Subcutaneous abdominal adipose tissue (tissue), 5 donors: ENCODE measurements at regions not wholly inside any gene's neighbourhood (a gene's known extent, or its start where the extent isn't known, plus 50 kb on each side); places are given as distances from the start of the nearest gene placed in this dataset.

Experiments used
- H3K27ac ChIP-seq: one replicate; pipeline ENCODE4 v1.7.0; 2013; ENCODE audit warnings: low read depth, mild to moderate bottlenecking, inconsistent platforms, low read length, moderate library complexity
- H3K27me3 ChIP-seq, 5 donors: one replicate each; pipeline ENCODE4 v1.7.0; 2013; ENCODE audit warnings: low read length in 5 of 5, inconsistent platforms in 1 of 5; ENCODE audit not compliant: control insufficient read depth in 5 of 5, insufficient read depth in 4 of 5
- H3K36me3 ChIP-seq, 5 donors: one replicate each; pipeline ENCODE4 v1.7.0; 2013; ENCODE audit warnings: low read length in 5 of 5; ENCODE audit not compliant: control insufficient read depth in 5 of 5, insufficient read depth in 5 of 5
- H3K4me1 ChIP-seq, 5 donors: one replicate each; pipeline ENCODE4 v1.7.0; 2013; ENCODE audit warnings: low read length in 5 of 5, mild to moderate bottlenecking in 3 of 5, moderate library complexity in 1 of 5; ENCODE audit not compliant: control insufficient read depth in 5 of 5, insufficient read depth in 5 of 5
- H3K4me3 ChIP-seq, 5 donors: one replicate each; pipeline ENCODE4 v1.7.0; 2013; ENCODE audit warnings: low read length in 5 of 5, low read depth in 1 of 5
- H3K9ac ChIP-seq, 5 donors: one replicate each; pipeline ENCODE4 v1.7.0; 2013; ENCODE audit warnings: low read length in 5 of 5, mild to moderate bottlenecking in 4 of 5, moderate library complexity in 3 of 5
- H3K9me3 ChIP-seq, 5 donors: one replicate each; pipeline ENCODE4 v1.7.0; 2013; ENCODE audit warnings: low read length in 5 of 5; ENCODE audit not compliant: control insufficient read depth in 5 of 5
- donor health status: healthy.
- donor health status: healthy.
- donor health status: healthy.
- donor health status: healthy.
- donor health status: healthy.

DNA sequence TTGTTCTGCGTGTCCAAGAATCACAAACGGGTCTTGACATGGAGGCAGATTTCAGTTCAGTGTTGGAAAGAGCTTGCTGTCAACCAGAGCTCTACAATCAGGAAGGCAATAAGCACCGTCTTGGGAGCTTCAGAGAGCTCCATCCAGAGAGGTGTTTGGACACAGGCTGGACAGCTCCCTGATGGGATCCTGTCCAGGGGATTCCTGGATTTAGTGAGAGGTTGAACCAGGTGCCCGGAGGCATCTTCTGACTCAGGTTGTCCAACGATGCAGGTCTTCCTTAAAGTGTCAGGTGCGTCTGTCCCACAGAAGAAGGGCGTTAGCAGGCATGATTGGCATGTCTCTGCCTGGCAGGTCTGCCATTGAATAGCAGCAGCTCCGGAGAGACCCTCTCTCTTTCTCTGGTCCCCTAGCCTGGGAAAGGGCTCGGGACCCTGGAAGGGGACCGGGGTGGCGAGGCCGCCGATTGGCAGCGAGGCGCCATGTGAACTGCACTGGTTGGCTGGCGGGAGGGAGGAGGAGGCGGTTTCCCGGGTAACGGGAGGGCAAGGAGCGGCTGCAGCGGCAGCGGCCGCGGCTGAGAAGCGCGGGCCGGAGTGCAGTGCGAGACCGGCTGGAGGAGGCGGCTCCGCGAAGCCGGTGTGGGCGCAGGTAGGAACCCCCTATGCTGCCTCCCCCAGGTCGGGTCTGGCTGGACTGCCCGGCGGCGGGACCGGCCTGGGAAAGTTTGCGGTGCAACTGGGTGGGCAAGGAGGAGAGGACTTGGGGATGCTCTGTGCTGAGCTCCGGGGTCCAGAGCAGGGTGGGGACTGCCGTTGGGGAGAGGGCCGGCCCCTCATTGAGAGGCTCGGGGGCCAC is 104.1 kb upstream of the E2F8 start:
- H3K4me3 ChIP-seq = peak overlapping the region in 4 of 5 donors; percentile 40 to 60 (median 54)
- no peak overlapping the region for H3K9ac ChIP-seq
- peaks cover 22 to 40% (median 35%) of the 10 kb centered on the region in 5 donors for H3K27me3 ChIP-seq
- no peaks in the 10 kb centered on the region for H3K9me3 ChIP-seq
- H3K27ac ChIP-seq = no peak overlapping the region
- H3K4me1 ChIP-seq = peaks cover 3 to 43% (median 36%) of the 10 kb centered on the region in 5 donors
- H3K36me3 ChIP-seq = no peaks in the 10 kb centered on the region

DNA sequence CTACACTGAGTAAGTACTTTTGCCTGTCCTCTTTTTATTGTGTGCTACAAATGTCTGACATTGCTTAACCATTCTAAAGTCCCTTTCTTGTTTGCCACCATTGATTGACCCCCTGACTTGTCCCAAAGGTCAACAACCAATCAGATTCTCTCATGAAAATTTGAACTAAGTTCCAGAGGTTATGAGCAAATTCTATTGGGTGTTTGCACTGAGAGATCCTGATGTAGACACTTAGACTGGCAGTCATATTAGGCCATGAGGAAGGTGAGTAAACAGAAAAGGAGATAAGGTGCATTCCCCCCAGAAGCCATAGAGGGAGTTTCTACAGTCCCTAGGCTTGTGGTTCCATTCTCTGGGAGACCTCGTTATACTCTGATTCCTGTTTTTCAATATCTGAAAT is 101.3 kb upstream of the E2F8 start:
- Histone ChIP-seq H3K27ac (no peak overlapping the region), H3K9ac (no peak overlapping the region), H3K4me3 (no peak overlapping the region), H3K36me3 (no peaks in the 10 kb centered on the region), H3K9me3 (no peaks in the 10 kb centered on the region), H3K4me1 (peaks cover 2 to 23% (median 23%) of the 10 kb centered on the region in 5 donors), H3K27me3 (peaks cover 22 to 42% (median 35%) of the 10 kb centered on the region in 5 donors)

DNA sequence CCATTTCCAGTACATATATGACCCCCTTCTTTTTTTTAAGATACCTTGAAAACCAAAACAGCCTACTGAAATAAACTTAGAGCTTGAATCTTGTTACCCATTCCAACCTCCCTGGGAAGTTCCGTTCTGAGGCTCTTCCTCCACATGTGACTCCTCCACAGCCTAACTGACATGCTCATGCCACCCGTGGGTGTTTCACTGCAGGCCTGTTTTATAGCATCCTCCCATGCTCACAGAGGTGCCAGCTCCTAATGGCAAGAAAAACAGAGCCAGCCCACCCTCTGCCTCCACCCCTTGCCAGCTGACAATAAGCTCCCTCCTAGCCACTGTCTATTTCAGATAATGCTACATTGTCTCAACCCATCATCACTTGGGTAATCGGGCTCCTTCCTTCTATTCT is 97.6 kb upstream of the E2F8 start:
- peaks cover 3 to 22% (median 14%) of the 10 kb centered on the region in 5 donors for H3K27me3 ChIP-seq

DNA sequence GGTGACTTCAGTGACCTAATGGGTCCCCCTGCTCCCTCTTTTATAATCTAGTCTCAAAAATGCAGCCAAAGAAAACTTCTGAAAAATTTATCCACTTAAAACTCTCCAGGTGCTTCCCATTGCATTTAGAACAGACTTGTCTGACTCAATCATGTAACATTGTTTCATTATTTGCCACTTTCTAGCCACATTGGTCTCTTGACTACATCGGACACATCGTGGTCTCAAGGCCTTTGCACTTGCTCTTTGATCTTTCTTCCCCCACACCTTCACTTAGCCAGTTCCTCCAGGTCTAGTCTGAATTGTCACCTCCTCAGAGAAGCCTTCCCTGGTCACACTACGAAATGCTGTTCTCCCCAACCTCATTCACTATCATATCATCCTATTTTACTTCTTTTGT is 97.0 kb upstream of the E2F8 start:
- peaks cover 3 to 23% (median 14%) of the 10 kb centered on the region in 5 donors for H3K27me3 ChIP-seq
- no peaks in the 10 kb centered on the region for H3K9me3 ChIP-seq
- H3K9ac ChIP-seq = no peak overlapping the region
- H3K4me3 ChIP-seq = no peak overlapping the region
- no peaks in the 10 kb centered on the region for H3K36me3 ChIP-seq
- no peak overlapping the region for H3K27ac ChIP-seq
- H3K4me1 ChIP-seq = no peaks in the 10 kb centered on the region

More for the DNA sequence above, 97.6 kb upstream of the E2F8 start:
- Histone ChIP-seq H3K9me3 (no peaks in the 10 kb centered on the region), H3K9ac (no peak overlapping the region), H3K4me3 (no peak overlapping the region), H3K27ac (no peak overlapping the region), H3K36me3 (no peaks in the 10 kb centered on the region), H3K4me1 (no peaks in the 10 kb centered on the region)

DNA sequence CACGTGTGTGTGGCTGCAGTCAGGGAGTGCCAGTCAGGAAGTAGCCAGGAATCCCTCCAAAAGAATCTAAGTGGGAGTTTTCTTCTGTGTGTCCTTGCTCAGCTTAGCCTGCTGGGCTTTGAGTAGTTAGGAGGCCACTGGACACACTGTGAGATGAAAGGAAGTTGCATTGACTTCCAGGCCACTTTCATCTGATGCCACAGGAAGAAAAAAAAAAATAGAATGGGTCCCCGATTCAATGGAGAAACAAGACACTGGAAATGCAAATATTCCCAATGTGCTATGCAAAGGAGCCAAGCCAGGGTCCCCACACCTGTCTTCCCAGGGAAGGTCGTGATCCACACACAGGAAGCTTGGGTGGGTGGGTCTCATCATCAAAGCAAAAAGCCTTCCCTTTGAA is 95.6 kb upstream of the E2F8 start:
- no peak overlapping the region for H3K9ac ChIP-seq
- no peaks in the 10 kb centered on the region for H3K36me3 ChIP-seq
- H3K4me1 ChIP-seq = no peaks in the 10 kb centered on the region
- H3K9me3 ChIP-seq = no peaks in the 10 kb centered on the region
- H3K27ac ChIP-seq = no peak overlapping the region
- H3K4me3 ChIP-seq = no peak overlapping the region
- peaks cover 3 to 23% (median 14%) of the 10 kb centered on the region in 5 donors for H3K27me3 ChIP-seq

DNA sequence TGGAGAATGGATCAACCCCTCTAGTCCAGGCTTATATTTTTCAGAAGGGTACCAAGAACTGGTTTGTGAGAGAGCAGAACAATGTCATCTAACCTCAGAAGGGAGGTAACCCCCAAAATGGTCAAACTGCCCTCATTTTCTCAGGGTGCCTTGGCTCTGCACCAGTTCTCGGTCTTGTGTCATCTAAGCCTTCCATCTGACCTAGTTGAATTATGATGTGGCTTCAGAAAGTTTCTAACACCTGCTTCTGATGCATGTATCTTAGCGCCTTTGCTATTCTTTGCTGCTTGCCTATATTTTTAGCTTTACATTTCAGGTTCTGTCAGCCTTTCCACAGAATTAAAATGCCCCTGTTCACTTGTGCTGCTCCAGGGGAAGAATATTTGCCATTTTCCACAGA is 91.7 kb upstream of the E2F8 start:
- H3K9ac ChIP-seq = no peak overlapping the region
- H3K9me3 ChIP-seq = no peaks in the 10 kb centered on the region
- peaks cover 0 to 18% (median 4%) of the 10 kb centered on the region in 5 donors for H3K27me3 ChIP-seq
- no peak overlapping the region for H3K27ac ChIP-seq
- H3K4me1 ChIP-seq = peaks cover 0 to 5% (median 0%) of the 10 kb centered on the region in 5 donors
- H3K36me3 ChIP-seq = no peaks in the 10 kb centered on the region
- no peak overlapping the region for H3K4me3 ChIP-seq

DNA sequence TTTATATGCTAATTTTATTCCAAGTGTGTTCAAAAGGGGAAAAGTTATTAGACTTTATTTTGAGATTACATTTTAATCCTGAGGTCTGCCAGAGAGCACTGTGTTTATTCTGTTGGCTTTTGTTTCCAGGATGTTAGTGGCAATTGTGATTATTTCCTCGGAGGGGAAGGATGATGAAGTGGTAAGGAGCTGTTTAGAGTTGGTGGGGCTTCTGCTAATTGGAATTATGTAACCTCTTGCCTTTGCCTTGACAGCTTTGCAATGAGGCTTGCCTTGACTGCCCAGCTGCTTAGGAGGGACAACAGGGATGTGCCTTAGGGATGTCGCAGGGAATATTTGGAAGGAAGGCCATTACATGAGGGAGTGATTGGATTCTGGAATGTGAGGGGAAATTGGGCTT is 89.7 kb upstream of the E2F8 start:
- Histone ChIP-seq H3K9me3 (no peaks in the 10 kb centered on the region), H3K9ac (no peak overlapping the region), H3K4me1 (peaks cover 0 to 5% (median 0%) of the 10 kb centered on the region in 5 donors), H3K27ac (no peak overlapping the region), H3K27me3 (peaks cover 0 to 11% (median 3%) of the 10 kb centered on the region in 5 donors), H3K4me3 (no peak overlapping the region), H3K36me3 (no peaks in the 10 kb centered on the region)

DNA sequence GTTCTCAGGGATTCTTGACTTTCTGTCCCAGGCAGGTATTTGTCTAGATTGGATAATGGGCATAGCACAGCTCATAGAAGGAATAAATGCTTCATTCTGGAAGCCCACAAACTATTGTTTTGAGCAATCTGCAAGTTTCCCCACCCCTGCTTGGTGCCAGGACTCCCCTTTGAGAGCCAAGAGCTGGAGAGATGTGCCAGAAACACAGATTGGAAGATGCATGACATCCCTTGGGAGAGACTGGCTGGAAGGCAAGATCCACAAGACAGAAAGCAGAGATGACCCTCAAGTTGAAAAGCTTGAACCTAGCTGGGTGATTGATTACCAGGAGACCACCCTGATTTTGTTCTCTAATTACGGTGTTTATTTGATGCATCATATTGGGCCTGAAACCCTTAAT is 89.2 kb upstream of the E2F8 start:
- Histone ChIP-seq H3K9me3 (no peaks in the 10 kb centered on the region), H3K4me1 (peaks cover 0 to 5% (median 0%) of the 10 kb centered on the region in 5 donors), H3K36me3 (no peaks in the 10 kb centered on the region), H3K9ac (no peak overlapping the region), H3K27ac (no peak overlapping the region), H3K27me3 (peaks cover 0 to 11% (median 3%) of the 10 kb centered on the region in 5 donors), H3K4me3 (no peak overlapping the region)

DNA sequence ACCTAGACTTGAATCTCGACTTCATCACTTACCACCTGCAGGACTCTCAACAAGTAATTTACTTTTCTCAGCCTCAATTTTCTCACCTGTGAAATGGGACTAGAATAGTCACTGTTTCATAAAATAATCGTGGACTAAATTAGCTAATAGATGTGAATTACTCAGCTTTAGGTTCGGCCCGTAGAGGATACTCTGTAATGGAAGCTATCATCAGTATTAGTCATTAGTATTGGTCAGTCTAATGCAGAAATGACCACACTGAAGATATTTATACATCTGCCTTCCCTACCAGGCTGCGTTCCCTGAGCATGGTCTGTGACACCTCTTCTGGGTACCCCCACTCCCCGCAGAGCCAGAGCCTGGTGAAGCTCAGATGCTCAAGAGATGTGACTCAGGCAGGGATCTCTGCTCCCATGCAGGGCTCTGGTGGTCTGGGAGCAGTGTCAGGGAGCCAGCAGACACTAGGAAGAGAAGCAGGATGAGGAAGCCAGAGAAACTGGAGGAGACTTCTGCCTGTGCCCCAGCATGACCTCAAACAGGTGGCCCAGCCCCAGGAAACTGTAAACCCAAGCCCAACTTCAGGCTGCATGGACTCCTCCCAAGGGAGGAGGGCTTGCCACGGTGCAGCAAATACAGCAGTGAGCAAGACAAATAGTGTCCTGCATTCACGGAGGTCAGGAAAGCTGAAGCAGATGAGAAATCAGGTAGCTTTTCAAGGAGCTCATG is 88.0 kb upstream of the E2F8 start:
- no peaks in the 10 kb centered on the region for H3K9me3 ChIP-seq
- H3K36me3 ChIP-seq = no peaks in the 10 kb centered on the region
- H3K9ac ChIP-seq = no peak overlapping the region
- no peak overlapping the region for H3K4me3 ChIP-seq
- H3K27ac ChIP-seq = no peak overlapping the region
- H3K27me3 ChIP-seq = peaks cover 0 to 3% (median under 1%) of the 10 kb centered on the region in 5 donors
- H3K4me1 ChIP-seq = peaks cover 0 to 5% (median 0%) of the 10 kb centered on the region in 5 donors

DNA sequence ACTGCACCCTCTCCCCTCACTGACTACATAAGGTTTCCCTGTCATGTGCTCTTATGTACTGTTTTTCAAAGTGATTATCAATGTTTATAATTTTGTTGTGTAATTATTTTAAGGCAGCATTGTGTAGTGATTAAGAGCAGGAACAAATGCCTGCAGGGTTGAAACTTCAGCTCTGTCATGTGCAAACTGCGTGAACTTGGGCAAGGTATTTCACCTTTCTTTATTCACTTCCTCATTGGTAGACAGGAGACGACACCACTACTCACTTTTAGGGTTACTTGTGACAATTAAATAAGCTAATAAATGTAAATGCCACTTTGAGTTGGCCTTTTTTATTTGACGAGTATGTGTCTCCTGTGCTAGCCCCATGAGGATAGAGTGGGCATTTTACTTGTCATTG is 86.5 kb upstream of the E2F8 start:
- no peaks in the 10 kb centered on the region for H3K9me3 ChIP-seq
- H3K27me3 ChIP-seq = peaks cover 0 to 3% (median 0%) of the 10 kb centered on the region in 5 donors
- H3K4me1 ChIP-seq = peaks cover 0 to 5% (median 0%) of the 10 kb centered on the region in 5 donors
- H3K9ac ChIP-seq = no peak overlapping the region
- H3K36me3 ChIP-seq = no peaks in the 10 kb centered on the region
- H3K27ac ChIP-seq = no peak overlapping the region
- H3K4me3 ChIP-seq = no peak overlapping the region
